COLO668 (cell line): ENCODE measurements at regions not wholly inside any gene's neighbourhood (a gene's known extent, or its start where the extent isn't known, plus 50 kb on each side); places are given as distances from the start of the nearest gene placed in this dataset.

ENCODE experiments used
- DNase-seq: peaks from one replicate; lab custom pipeline; 2025; ENCODE audit not compliant: unreplicated experiment; lab: John Stamatoyannopoulos, UW

DNA sequence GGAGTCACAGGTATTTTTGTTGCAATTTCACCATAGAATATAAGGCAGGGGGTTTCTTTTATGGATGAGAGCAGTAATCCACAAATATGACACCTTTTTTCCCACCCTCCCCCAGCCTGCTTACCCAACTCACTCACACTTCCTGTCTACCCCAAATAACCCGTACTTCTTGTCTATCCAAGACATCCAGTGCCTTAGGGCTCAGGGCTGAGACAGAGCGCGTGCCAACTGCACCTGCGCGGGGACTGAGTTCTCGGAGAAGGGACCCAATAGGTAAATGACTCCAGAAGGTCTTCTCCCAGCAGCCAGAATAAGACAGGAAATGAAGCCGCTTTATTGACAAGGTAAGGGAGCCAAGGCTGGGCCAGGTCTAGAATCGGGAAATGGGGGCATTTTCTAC lies 369.1 kb downstream of the SIPA1L2 start:
- no peak for DNase-seq

DNA sequence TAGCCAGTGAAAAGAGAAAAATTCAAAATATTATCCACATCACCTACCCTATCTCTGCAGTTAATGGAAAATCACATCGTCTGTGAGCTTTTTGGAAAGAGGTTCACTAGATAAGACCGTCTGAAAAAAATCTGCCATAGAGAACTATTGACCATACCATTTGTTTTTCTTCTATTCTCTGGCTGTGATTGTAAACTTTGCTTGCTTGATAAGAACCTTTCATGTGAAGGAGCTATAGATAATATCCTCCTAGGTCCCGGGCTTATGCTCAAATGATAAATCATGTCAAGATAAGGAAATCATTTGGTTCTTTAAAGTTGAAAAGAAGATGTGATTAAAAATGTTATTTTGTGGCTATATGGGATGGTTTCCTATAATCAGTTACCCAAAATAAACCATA lies 369.9 kb downstream of the SIPA1L2 start:
- DNase-seq = no peak

DNA sequence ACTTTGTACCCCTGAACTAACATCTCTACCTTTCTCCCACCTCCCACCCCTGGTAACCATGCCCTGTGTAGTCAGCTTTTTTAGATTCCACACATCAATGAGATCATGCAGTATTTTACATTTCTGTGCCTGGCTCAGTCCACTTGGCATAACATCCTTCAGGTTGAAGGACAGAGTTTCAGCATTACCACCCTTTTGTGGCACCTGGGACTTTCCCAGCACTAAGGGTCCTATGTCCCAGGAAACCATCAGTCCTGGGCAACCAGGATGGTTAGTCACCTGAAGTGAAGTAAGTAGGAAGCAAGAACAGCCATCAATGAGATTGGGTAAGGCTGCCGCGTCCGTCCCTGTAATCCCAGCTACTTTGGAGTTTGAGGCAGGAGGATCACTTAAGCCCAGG lies 370.6 kb downstream of the SIPA1L2 start:
- DNase-seq = no peak

DNA sequence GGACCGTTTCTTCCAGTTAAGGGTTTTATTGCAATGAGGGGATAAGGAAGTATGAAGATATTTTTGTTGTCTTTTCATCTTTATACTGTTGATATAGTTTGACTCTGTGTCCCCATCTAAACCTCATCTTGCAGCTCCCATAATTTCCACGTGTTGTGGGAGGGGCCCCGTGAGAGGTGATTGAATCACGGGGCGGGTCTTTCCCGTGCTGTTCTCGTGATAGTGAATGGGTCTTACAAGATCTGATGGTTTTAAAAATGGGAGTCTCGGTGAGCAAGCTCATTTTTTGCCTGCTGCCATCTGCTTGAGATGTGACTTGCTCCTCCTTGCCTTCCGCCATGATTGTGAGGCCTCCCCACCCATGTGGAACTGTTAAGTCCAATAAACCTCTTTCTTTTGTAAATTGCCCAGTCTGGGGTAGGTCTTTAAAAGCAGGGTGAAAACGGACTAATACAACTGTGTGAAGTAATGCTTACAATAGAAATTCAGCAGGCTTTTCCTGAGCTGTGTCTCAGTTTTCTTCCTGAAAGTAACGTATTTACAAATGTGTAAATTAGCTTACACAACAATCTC lies 377.3 kb downstream of the SIPA1L2 start:
- no peak for DNase-seq

DNA sequence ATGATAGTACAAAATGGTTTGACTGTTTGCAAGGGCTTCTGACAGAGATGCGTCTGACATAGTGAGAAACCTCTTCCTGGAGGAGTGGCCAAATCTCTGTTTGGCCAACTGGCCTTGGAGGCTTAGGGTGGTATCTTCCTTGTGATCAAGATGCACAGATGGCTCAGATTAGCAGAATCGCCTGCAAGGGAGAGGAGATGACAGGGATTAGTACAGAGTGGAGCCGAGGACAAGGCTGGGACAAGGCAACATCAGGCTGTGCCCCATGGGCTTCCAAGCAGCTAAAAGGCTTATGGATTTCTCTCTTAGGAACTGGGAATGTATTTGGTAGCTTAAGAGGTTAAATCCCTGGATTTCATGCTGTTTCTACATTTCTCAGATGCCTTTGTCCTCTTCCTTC lies 379.1 kb downstream of the SIPA1L2 start:
- DNase-seq = no peak

DNA sequence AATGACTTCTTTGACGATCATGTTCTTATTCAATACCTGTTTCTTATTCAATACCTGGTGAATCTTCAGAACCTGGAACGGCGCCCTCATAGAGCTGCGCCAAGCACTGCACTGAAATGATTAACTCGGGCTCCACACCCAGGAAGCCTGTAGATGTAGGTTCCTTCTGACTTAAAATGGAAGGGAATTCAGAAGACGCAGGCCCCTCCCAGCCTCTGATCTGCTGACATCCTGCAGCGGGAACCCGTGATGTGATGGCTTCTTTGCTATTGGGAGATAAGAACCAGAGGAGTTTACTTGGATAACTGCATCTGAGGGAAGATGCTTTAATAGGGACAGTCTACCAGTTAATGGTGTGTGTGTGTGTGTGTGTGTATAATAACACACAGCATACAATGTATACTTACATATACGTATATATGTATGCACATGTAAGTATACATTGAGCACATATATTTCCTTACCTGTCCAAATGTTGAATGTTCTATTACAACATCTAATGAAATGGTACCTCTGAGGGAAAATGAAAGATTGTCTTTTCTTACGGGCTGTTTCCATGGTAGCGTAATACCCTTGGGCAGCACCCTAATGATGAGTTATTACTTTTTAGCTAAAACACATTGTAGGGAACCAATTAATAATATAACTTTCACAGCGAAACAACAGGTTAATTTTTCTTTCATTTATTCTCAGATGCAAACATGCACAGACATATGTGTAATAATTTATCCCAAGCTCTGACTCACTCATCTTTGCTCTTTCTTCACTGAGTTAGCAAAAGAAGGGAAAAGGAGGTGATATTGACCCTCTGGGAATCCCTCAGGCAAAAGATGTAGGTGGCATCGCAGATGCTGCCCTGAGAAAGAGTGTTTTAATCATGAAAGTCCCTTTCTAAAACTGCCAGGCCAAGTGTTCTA lies 379.8 kb downstream of the SIPA1L2 start:
- DNase-seq = no peak

DNA sequence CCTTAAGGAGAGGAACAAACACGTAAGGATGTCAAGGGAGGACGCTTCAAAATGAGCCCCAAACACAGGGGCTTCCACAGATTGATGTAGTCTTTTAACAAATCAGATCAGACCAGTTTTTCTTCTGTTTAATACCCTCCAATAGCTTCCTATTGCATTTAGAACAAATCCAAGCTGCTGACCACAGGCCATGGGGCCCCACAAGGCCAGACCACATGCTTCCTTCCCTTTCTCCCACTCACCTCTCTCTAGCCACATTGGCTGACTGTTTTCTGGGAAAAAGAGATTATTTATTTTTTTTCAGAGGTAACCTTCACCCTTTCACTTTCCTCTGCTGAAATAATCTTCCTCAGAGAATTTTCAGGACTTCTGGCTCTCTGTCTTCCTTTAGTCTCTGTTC lies 380.6 kb downstream of the SIPA1L2 start:
- DNase-seq = no peak

DNA sequence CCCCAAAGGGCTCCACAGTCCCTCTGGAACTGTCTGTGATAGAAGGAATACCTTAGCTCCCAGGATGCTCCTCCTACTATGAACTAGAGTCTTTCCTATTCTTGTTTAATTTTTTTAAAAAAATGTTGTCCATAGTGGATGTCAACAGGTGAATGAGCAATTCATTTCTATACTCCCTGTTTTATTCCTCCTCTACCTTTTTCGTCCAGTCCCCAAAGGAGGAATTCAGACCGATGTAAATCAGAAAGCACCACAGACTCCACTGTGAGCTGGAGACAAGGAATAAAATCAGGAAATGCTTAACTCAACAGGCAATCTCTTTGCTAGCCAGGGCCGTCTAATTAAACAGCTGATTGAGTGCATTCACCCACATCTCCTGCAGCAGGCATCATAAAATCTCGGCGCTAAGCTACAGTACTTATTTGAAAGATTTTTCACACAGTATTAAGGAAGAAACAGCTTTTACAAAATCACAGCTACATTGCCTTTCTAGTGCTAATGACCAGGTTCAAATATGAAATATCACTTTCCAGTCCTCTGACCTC lies 381.6 kb downstream of the SIPA1L2 start:
- DNase-seq = no peak

DNA sequence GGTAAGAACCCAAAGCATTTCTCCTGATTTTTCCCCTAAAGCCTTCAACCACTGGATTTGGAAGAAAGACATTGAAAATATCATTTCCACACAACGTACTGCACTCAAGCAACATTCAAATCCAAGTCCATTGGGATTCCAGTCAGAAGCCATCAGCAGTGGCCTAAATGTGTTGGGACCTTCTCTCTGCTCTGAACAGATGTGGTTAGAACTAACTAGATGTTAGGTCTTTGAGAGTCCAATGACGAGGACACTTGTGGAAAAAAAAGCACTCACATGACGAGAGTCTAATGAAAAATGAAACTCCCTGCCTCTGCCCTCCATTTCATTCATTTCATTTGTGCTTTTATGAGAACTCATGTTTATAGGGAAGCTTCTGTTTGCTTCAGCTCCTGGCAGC lies 382.3 kb downstream of the SIPA1L2 start:
- DNase-seq = no peak

DNA sequence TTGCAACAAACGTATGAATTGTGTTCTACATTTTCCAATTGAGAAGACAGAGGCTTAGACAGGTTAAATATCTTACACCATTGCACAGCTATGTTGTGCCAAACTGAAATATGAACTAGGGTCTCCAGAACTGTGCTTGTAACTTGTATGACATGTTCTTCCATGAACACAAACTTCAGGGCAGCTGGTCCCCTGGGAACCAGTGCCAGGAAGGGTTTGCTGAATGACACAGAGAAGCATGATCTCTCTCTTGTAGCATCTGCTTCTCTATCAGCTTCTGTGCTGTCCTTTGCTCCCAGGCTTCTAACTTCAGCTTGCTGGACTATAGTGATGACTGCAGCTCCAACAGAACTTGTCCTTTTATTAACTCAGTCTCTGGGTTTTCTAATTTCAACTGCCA lies 385.5 kb downstream of the SIPA1L2 start:
- DNase-seq = no peak

DNA sequence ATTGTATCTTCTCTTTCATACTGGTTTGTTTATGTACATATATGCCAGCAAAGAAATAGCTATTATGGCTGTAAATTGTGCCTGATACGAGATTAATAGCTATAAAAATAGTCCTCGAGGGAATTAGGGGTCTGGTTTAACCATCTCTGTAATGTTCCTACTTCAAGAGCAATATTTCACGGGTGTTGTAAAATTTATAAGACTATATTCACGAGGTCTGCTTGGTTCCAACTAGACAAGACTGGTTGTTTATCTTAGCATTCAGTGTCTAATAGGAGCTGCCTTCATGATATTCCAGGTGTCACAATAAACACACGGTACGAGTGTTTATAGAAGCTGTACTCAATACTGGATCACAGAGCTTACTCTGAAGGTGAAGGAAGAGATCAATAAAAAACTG lies 389.9 kb downstream of the SIPA1L2 start:
- DNase-seq = no peak

DNA sequence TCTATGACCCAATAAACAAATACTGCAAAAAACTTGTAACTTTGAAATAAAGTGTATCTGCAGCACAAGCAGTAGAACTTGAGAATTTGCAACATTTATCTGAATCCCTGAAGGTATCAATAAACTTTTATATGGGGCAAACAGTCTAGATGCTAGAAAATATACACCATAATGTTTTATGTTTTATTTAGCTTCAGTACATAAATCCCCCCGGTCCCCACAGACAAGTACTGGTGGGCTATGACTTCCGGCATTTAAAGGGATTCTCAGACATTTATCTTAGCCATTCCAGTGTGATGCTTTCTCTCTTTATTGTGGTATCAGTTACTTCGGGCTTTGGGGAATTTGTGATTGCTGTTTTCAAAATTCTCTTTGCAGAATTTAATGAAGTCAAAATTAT lies 390.4 kb downstream of the SIPA1L2 start:
- no peak for DNase-seq

DNA sequence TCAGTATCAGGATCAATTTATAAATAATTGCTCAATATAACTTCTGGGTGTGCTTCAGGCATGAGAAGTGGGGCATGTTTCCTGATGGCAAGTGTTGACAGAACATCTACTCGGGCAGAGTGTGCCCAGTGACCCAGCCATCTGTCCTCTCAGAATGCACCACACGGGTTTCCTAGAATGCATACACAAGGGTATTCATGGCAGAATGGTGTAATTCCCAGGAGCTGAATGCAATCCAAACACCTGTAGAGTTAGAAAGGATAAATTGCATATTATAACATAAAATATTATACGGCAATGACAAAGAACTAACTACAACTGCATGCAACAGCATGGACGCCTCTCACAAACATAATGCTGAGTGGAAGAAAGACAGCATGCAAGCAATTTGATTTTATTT lies 391.9 kb downstream of the SIPA1L2 start:
- no peak for DNase-seq

DNA sequence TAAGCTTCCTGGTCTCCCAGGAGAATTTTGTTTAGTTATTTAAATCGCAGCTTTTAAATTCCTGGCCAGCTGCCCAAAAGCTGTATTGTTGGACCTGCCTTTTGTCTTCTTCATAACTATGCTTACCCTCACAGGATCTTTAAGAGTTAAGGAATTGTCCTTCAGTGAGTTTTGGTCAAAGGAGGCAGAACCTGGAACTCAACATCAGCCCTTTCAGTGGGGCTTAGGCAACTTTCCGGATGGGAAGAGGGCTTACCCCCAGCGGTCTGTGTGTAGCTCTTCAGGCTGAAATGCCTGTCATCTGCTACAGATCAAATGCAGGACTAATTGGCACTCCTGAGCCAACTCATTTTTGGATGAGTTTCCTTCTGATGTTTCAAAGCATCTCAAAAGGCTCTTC lies 402.6 kb downstream of the SIPA1L2 start:
- no peak for DNase-seq

DNA sequence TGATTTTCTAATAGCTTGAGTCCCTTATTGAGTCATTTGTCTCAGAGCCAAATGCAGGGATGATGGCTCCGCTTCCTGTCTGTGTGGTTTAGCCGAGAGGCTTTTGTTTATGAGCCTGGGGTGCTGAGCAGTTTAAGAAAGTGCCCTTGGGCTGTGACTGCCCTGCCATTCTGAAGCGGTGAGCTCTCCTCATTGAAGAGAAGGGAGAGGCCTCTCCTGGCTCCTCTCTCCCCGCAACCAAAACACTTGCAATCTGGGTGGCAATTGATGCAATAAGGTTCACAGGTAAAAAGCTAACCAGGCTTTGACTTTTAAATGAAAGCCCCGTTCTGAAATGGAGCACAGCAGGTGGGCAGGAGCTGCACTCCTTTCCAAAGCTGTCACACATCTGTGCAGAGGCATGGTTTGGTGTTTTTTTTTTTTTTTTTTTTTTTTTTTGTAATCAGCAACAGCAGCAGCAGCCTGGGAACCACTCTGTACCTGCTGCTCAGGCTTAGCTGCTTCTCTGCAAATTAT lies 403.7 kb downstream of the SIPA1L2 start:
- DNase-seq = peak; percentile 28

DNA sequence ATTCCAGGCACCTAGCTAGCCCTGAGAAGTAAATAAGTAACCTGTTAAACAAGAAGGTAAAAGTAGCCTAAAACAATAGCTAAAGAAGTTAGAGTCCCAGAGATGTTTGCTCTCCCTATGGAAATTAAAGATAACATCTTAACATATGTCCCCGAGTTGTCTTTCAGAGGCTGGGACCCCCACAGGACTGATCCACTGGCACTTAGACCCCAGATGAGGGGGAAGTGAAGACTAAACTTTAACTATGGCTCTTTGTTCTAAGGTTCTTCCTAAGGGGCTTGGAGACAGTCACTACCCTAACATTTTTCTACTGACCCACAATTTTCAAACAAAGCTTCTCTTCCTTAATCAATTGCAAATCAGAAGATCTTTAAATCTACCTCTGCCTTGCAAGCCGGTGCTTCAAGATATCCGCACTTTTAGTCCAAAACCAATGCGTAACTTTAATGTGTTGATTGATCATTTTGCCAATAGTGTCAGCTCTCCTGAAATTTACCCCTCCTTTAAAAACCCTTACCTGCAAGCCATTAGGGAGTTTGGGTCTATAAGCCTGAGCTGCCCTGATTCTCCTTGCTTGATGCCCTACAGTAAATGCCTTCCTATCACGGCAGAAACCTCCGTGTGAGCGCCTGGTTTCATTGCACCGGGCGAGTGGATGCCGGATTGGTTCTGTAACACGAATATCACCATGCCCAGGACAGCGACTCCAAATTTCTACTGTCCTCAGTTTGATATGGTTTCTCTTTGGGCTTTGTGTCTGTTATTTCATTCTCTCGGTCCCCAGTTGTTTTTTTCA lies 404.4 kb downstream of the SIPA1L2 start:
- no peak for DNase-seq

DNA sequence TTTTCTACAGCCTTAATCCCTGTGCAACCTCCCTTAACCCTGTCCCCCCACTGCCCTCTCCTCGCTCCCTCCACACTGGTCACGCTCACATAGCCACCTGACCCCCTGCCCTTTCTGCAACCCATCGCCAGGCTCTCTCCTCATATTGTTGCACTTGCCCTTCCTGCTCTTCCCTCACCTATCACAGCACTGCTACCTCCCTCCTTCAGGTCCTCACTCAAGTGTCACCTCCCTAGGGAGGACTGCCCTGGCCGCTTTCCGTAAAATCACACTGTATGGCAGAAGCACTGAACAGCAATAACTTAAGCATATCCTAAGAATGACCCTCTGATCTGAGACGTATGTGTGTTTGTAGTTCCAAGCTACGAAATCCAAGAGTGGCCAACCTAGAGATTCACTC lies 406.0 kb downstream of the SIPA1L2 start:
- DNase-seq = no peak

DNA sequence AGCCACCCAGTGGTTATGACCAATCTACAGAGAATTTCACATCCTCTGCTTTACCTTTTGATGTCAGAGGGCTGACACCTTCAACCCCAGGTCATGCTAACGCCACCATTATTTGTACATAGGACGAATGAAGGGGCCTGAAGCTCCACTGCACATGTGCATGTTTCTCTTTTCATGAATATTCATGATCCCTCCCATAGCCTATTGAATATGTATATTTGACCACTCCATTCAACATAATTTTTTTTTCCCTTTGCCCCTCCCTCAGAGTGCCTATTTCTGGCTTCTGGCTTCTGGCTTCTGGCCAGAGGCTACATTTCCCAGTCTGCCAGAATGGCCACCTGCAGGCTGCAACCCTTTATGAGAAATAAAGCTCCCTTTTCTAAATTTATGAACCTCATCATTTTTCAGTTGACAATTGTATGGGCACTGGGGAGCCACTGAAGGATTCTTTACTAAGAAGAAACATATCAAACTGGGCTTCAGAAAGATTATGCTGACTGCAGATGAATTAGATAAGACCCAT lies 406.7 kb downstream of the SIPA1L2 start:
- no peak for DNase-seq

DNA sequence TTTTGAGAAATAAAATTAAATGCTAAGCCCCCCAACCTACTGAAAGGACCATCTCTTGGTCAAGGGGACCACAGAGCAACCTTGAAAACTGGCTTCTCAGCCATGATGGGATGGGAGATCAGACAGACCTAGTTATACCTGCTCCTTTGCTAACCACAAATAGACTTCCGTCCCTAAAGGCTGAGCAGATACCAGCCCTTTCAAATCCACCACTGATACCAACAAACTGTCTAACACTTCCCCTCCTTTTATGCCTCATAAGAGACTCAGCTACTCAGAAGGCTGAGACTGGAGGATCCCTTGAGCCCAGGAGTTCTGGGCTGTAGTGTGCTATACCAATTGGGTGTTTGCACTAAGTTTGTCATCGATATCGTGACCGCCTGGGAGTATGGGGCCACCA lies 407.3 kb downstream of the SIPA1L2 start:
- no peak for DNase-seq

DNA sequence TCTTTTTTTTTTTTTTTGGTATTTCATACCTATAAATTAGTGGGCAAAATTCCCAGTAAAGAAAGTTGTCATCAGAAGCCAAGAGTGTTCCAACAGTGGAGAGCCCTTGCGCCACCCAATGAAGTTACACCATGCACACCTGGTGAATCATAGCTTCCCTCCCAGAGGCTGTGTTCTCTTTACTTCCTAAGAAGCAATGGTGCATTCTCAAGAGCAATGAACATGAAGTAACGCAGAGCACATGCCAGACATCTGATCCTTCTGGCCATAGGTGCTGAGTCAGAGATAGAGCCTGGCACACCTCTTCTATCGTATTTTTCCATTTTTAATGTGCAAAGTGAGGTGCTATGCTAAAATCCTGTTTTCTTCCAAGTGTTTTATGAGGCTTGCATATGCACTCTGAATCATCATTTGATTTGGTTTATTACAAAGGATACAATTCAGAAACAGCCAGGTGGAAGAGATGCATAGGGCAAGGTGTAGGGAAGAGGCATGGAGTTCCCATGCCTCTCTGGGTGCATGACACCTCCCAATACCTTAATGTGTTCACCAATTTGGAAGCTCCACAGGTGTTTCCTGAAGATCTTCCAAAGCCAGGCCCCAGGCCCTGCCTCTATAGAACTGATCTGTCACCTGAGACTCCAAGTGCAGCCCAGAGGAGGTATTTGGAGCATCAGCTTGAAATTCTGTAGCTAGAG lies 408.0 kb downstream of the SIPA1L2 start:
- no peak for DNase-seq
